Neuronal stem cell (in vitro differentiated cells): ENCODE measurements at regions not wholly inside any gene's neighbourhood (a gene's known extent, or its start where the extent isn't known, plus 50 kb on each side); places are given as distances from the start of the nearest gene placed in this dataset.
A peak's percentile ranks its signal among the peaks of the same experiment; 100 is the strongest.

Experiments
- DNase-seq: peaks from one replicate; pipeline ENCODE4 v3.0.0-alpha.2; 2013; ENCODE audit warnings: low spot score
- H2AFZ ChIP-seq: one replicate; pipeline ENCODE4 v1.6.1; 2013; ENCODE audit warnings: mild to moderate bottlenecking, low read length, inconsistent platforms
- H2AK5ac ChIP-seq: 2 replicates; pipeline ENCODE4 v1.6.1; 2013; ENCODE audit warnings: low read depth, mild to moderate bottlenecking, inconsistent platforms, low read length, moderate library complexity, mixed read lengths
- H2BK120ac ChIP-seq: 2 replicates; pipeline ENCODE4 v1.6.1; 2013; ENCODE audit warnings: low read depth, mild to moderate bottlenecking, inconsistent platforms, low read length, moderate library complexity, mixed read lengths
- H2BK12ac ChIP-seq: one replicate; pipeline ENCODE4 v1.6.1; 2013; ENCODE audit warnings: low read length, inconsistent platforms
- H2BK15ac ChIP-seq: 2 replicates; pipeline ENCODE4 v1.6.1; 2013; ENCODE audit warnings: mild to moderate bottlenecking, low read length, inconsistent platforms, mixed read lengths
- H2BK5ac ChIP-seq: one replicate; pipeline ENCODE4 v1.6.1; 2013; ENCODE audit warnings: inconsistent platforms, mild to moderate bottlenecking, low read length, moderate library complexity
- H3K14ac ChIP-seq: one replicate; pipeline ENCODE4 v1.6.1; 2013; ENCODE audit warnings: low read length, inconsistent platforms
- H3K18ac ChIP-seq: 2 replicates; pipeline ENCODE4 v1.6.1; 2013; ENCODE audit warnings: low read length, inconsistent platforms
- H3K23ac ChIP-seq: 2 replicates; pipeline ENCODE4 v1.6.1; 2013; ENCODE audit warnings: low read depth, mild to moderate bottlenecking, mixed read lengths, low read length, inconsistent platforms; ENCODE audit not compliant: poor library complexity
- H3K27ac ChIP-seq: replicated peaks from 3 replicates; pipeline ENCODE4 v1.5.1; 2013; ENCODE audit warnings: low read length, inconsistent platforms
- H3K27me3 ChIP-seq, 3 experiments: 2 replicates each; pipeline ENCODE4 v1.6.1; 2013; ENCODE audit warnings: low read length in 3 of 3, mild to moderate bottlenecking in 2 of 3, inconsistent platforms in 1 of 3, low read depth in 1 of 3, mixed read lengths in 1 of 3, moderate library complexity in 1 of 3; ENCODE audit not compliant: control insufficient read depth in 3 of 3, insufficient read depth in 3 of 3
- H3K36me3 ChIP-seq, 2 donors: replicated peaks in 1 of 2; 2 replicates each; pipeline ENCODE4 v1.6.1; 2013; ENCODE audit warnings: low read length in 2 of 2; ENCODE audit not compliant: control insufficient read depth in 2 of 2, insufficient read depth in 2 of 2
- H3K4ac ChIP-seq: 2 replicates; pipeline ENCODE4 v1.6.1; 2013; ENCODE audit warnings: inconsistent platforms, mild to moderate bottlenecking, low read length, moderate library complexity
- H3K4me1 ChIP-seq, 2 donors: 1 replicate in 1 of 2; 2 replicates in 1 of 2; pipeline ENCODE4 v1.6.1; 2013; ENCODE audit warnings: low read length in 2 of 2, low read depth in 1 of 2; ENCODE audit not compliant: control insufficient read depth in 2 of 2, insufficient read depth in 1 of 2
- H3K4me2 ChIP-seq: one replicate; pipeline ENCODE4 v1.6.1; 2013; ENCODE audit warnings: mild to moderate bottlenecking, low read length, inconsistent platforms; ENCODE audit not compliant: insufficient read depth, poor library complexity, severe bottlenecking
- H3K4me3 ChIP-seq, 2 donors: 2 replicates each; pipeline ENCODE4 v1.5.1; 2013; ENCODE audit warnings: low read length in 2 of 2, mild to moderate bottlenecking in 2 of 2, inconsistent platforms in 1 of 2, moderate library complexity in 1 of 2
- H3K79me1 ChIP-seq: one replicate; pipeline ENCODE4 v1.6.1; 2013; ENCODE audit warnings: low read depth, mild to moderate bottlenecking, inconsistent platforms, low read length, moderate library complexity
- H3K9ac ChIP-seq: one replicate; pipeline ENCODE4 v1.6.1; 2013; ENCODE audit warnings: mild to moderate bottlenecking, low read depth, low read length, inconsistent platforms; ENCODE audit not compliant: poor library complexity
- H3K9me3 ChIP-seq, 2 donors: replicated peaks in 1 of 2; 2 replicates each; pipeline versions ENCODE3 to v1.6.1; 2013; ENCODE audit warnings: low read length in 2 of 2, mild to moderate bottlenecking in 2 of 2, inconsistent platforms in 1 of 2, low read depth in 1 of 2, mixed read lengths in 1 of 2, moderate library complexity in 1 of 2; ENCODE audit not compliant: control insufficient read depth in 2 of 2, insufficient read depth in 1 of 2
- H4K8ac ChIP-seq: one replicate; pipeline ENCODE4 v1.6.1; 2013; ENCODE audit warnings: low read depth, mild to moderate bottlenecking, inconsistent platforms, low read length, moderate library complexity
- H4K91ac ChIP-seq: one replicate; pipeline ENCODE4 v1.6.1; 2013; ENCODE audit warnings: low read length, low read depth, mild to moderate bottlenecking, inconsistent platforms; ENCODE audit not compliant: poor library complexity
- WGBS, 2 donors: extraction: QIAGEN DNeasy Blood & Tissue Kit; methylation state at CpG; one replicate each; pipeline ENCODE4 v1.1.7; 2013; ENCODE audit warnings: missing lambda C conversion rate in 2 of 2, mixed read lengths in 1 of 2; ENCODE audit not compliant: insufficient read length in 2 of 2, insufficient replicate concordance in 1 of 2; ENCODE audit errors: extremely low coverage in 2 of 2; 5-methylcytosine and 5-hydroxymethylcytosine counted together

- no peaks in the 10 kb centered on the region for H3K36me3 ChIP-seq
- no peak overlapping the region for H3K9ac ChIP-seq
- H3K79me1 ChIP-seq, result no peaks in the 10 kb centered on the region
- no peak overlapping the region for H4K8ac ChIP-seq
- H3K18ac ChIP-seq, result no peak overlapping the region
- WGBS, 2 donors, result no CpG with 5 or more reads among the region's 3 CpGs
- H3K4me3 ChIP-seq, result no peak overlapping the region
- H4K91ac ChIP-seq, result no peak overlapping the region
- no peak overlapping the region for H2AK5ac ChIP-seq
- no peak overlapping the region for H2BK12ac ChIP-seq
- no peak overlapping the region for H2BK15ac ChIP-seq
- no peak overlapping the region for H3K14ac ChIP-seq
- no peak overlapping the region for H3K4me2 ChIP-seq
- no peak overlapping the region for H3K23ac ChIP-seq
- no peak overlapping the region for H2AFZ ChIP-seq
- H3K9me3 ChIP-seq, result peaks cover 0 to 20% of the 10 kb centered on the region in 2 donors
- DNase-seq, result no peak
- H3K27ac ChIP-seq, result no peak overlapping the region
- no peak overlapping the region for H3K4ac ChIP-seq
- H2BK120ac ChIP-seq, result no peak overlapping the region
- H3K27me3 ChIP-seq, result no peaks in the 10 kb centered on the region
- H3K4me1 ChIP-seq, result peaks cover 0 to 3% of the 10 kb centered on the region in 2 donors
- no peak overlapping the region for H2BK5ac ChIP-seq
Observed at GRCh38 chr1:4336507-4336906, 317.9 kb upstream of the AJAP1 start.

- H3K27me3 ChIP-seq, result no peaks in the 10 kb centered on the region
- H2BK120ac ChIP-seq, result no peak overlapping the region
- no peak overlapping the region for H3K18ac ChIP-seq
- no peaks in the 10 kb centered on the region for H3K79me1 ChIP-seq
- H3K9me3 ChIP-seq, result peaks cover 0 to 15% of the 10 kb centered on the region in 2 donors
- no peak overlapping the region for H3K14ac ChIP-seq
- H3K4me2 ChIP-seq, result no peak overlapping the region
- H2AK5ac ChIP-seq, result peak overlapping the region; percentile 85
- no peak overlapping the region for H2BK15ac ChIP-seq
- H3K4ac ChIP-seq, result no peak overlapping the region
- H3K9ac ChIP-seq, result no peak overlapping the region
- H3K36me3 ChIP-seq, result no peaks in the 10 kb centered on the region
- WGBS, 2 donors, result no CpG with 5 or more reads among the region's 8 CpGs
- H2BK5ac ChIP-seq, result peak overlapping the region; percentile 83
- peaks cover 0 to 8% of the 10 kb centered on the region in 2 donors for H3K4me1 ChIP-seq
- no peak overlapping the region for H3K4me3 ChIP-seq
- H4K8ac ChIP-seq, result no peak overlapping the region
- H2AFZ ChIP-seq, result no peak overlapping the region
- H2BK12ac ChIP-seq, result no peak overlapping the region
- DNase-seq, result no peak
- no peak overlapping the region for H3K23ac ChIP-seq
- no peak overlapping the region for H4K91ac ChIP-seq
- H3K27ac ChIP-seq, result no peak overlapping the region
Observed at GRCh38 chr1:4341421-4341820, 313.0 kb upstream of the AJAP1 start.

GRCh38 chr1:4344065-4344732, 310.2 kb upstream of the AJAP1 start:
- H3K14ac ChIP-seq, result no peak overlapping the region
- no peak overlapping the region for H2BK5ac ChIP-seq
- H2BK12ac ChIP-seq, result no peak overlapping the region
- H2BK120ac ChIP-seq, result no peak overlapping the region
- H3K79me1 ChIP-seq, result no peaks in the 10 kb centered on the region
- no CpG with 5 or more reads among the region's 18 CpGs for WGBS, 2 donors
- H3K23ac ChIP-seq, result no peak overlapping the region
- no peak for DNase-seq
- H3K4ac ChIP-seq, result no peak overlapping the region
- no peaks in the 10 kb centered on the region for H3K36me3 ChIP-seq
- peaks cover 0 to 15% of the 10 kb centered on the region in 2 donors for H3K9me3 ChIP-seq
- peaks cover 0 to 8% of the 10 kb centered on the region in 2 donors for H3K4me1 ChIP-seq
- no peaks in the 10 kb centered on the region for H3K27me3 ChIP-seq
- no peak overlapping the region for H2AFZ ChIP-seq
- H2AK5ac ChIP-seq, result peak overlapping the region; percentile 6
- no peak overlapping the region for H3K27ac ChIP-seq
- no peak overlapping the region for H3K4me2 ChIP-seq
- H4K91ac ChIP-seq, result no peak overlapping the region
- H3K9ac ChIP-seq, result no peak overlapping the region
- peak overlapping the region; percentile 82 for H2BK15ac ChIP-seq
- H4K8ac ChIP-seq, result no peak overlapping the region
- peak overlapping the region; percentile 22 for H3K18ac ChIP-seq
- no peak overlapping the region for H3K4me3 ChIP-seq

GRCh38 chr1:4345094-4345493, 309.3 kb upstream of the AJAP1 start:
- Histone ChIP-seq H3K79me1 (no peaks in the 10 kb centered on the region), H3K14ac (no peak overlapping the region), H3K18ac (peak overlapping the region; percentile 41), H3K23ac (peak overlapping the region; percentile 75), H2AFZ (no peak overlapping the region), H3K4me3 (no peak overlapping the region), H2BK5ac (no peak overlapping the region), H4K8ac (no peak overlapping the region), H3K9ac (no peak overlapping the region), H3K9me3 (peaks cover 0 to 9% of the 10 kb centered on the region in 2 donors), H2BK15ac (no peak overlapping the region), H3K4ac (no peak overlapping the region), H2AK5ac (peak overlapping the region; percentile 36), H2BK120ac (no peak overlapping the region), H3K27ac (no peak overlapping the region), H3K4me2 (no peak overlapping the region), H3K4me1 (peaks cover 0 to 8% of the 10 kb centered on the region in 2 donors), H2BK12ac (no peak overlapping the region), H4K91ac (no peak overlapping the region), H3K36me3 (no peaks in the 10 kb centered on the region), H3K27me3 (no peaks in the 10 kb centered on the region)
- WGBS, 2 donors, result no CpG with 5 or more reads among the region's 14 CpGs
- no peak for DNase-seq
